H1 (cell line): ENCODE measurements at regions not wholly inside any gene's neighbourhood (a gene's known extent, or its start where the extent isn't known, plus 50 kb on each side); places are given as distances from the start of the nearest gene placed in this dataset.

Experiments
- CTCF ChIA-PET: fragments of 300-600 bp; sonication (Branson Sonifier 250); formaldehyde crosslinking; loops from one replicate; lab custom pipeline; 2021; ENCODE audit not compliant: partially characterized antibody; lab: Charles Lee
- POLR2A ChIA-PET: fragments of 300-600 bp; sonication (Branson Sonifier 250); formaldehyde crosslinking; loops from one replicate; lab custom pipeline; 2021; ENCODE audit warnings: inconsistent platforms; ENCODE audit not compliant: partially characterized antibody; lab: Charles Lee
- DNase-seq, 2 experiments: peaks; one replicate each; pipeline versions ENCODE4 v3.0.0 to v3.0.0-alpha.2; 2010 to 2022; ENCODE audit warnings: low spot score in 2 of 2, low read depth in 1 of 2, mixed read lengths in 1 of 2
- FAIRE-seq: peaks from 2 replicates; lab custom pipeline; 2011; peaks lifted over from hg19 to GRCh38; lab: Jason Lieb, UNC
- H2AFZ ChIP-seq: 2 replicates; pipeline ENCODE4 v1.8.1; 2012; ENCODE audit warnings: low read length, inconsistent platforms
- H2AK5ac ChIP-seq: 2 replicates; pipeline ENCODE4 v1.6.1; 2013; ENCODE audit warnings: low read depth, low read length
- H2BK120ac ChIP-seq: replicated peaks from 2 replicates; pipeline ENCODE3; 2013; ENCODE audit warnings: low read depth, low read length, inconsistent platforms
- H2BK12ac ChIP-seq: 2 replicates; pipeline ENCODE4 v1.6.1; 2013; ENCODE audit warnings: low read depth, low read length
- H2BK15ac ChIP-seq: 2 replicates; pipeline ENCODE4 v1.6.1; 2013; ENCODE audit warnings: low read length
- H2BK20ac ChIP-seq: 2 replicates; pipeline ENCODE4 v1.6.1; 2013; ENCODE audit warnings: low read length
- H2BK5ac ChIP-seq: 2 replicates; pipeline ENCODE4 v1.6.1; 2013; ENCODE audit warnings: low read depth, low read length
- H3K14ac ChIP-seq: 2 replicates; pipeline ENCODE4 v1.6.1; 2013; ENCODE audit warnings: inconsistent platforms; ENCODE audit not compliant: insufficient read length
- H3K18ac ChIP-seq: 2 replicates; pipeline ENCODE4 v1.6.1; 2013; ENCODE audit warnings: low read length; ENCODE audit errors: extremely low read depth
- H3K23ac ChIP-seq: 2 replicates; pipeline ENCODE4 v1.6.1; 2013; ENCODE audit warnings: inconsistent platforms; ENCODE audit not compliant: insufficient read length
- H3K23me2 ChIP-seq: 2 replicates; pipeline ENCODE4 v1.6.1; 2013; ENCODE audit warnings: low read depth, low read length
- H3K27ac ChIP-seq: 2 replicates; pipeline ENCODE4 v1.6.1; 2011; ENCODE audit warnings: low read depth, low read length, inconsistent platforms
- H3K27me3 ChIP-seq, 4 experiments: replicated peaks in 1 of 4; 1 replicate in 1 of 4; 2 replicates in 3 of 4; pipeline versions ENCODE4 v1.6.1 to v1.8.1; 2011 to 2013; ENCODE audit warnings: low read length in 3 of 4, mild to moderate bottlenecking in 3 of 4, inconsistent platforms in 2 of 4, mixed read lengths in 2 of 4, moderate library complexity in 1 of 4; ENCODE audit not compliant: control insufficient read depth in 3 of 4, insufficient read depth in 3 of 4; ENCODE audit errors: extremely low read depth in 1 of 4
- H3K36me3 ChIP-seq, 4 experiments: 2 replicates each; pipeline versions ENCODE4 v1.6.1 to v1.8.1; 2011 to 2013; ENCODE audit warnings: mild to moderate bottlenecking in 4 of 4, low read length in 3 of 4, moderate library complexity in 2 of 4, control low read depth in 1 of 4, inconsistent platforms in 1 of 4; ENCODE audit not compliant: insufficient read depth in 4 of 4, control insufficient read depth in 2 of 4
- H3K4ac ChIP-seq: replicated peaks from 2 replicates; pipeline ENCODE3; 2013; ENCODE audit warnings: low read length, low read depth, mixed read lengths, inconsistent platforms; ENCODE audit not compliant: insufficient read length
- H3K4me1 ChIP-seq, 4 experiments: replicated peaks in 1 of 4; 1 replicate in 1 of 4; 2 replicates in 3 of 4; pipeline versions ENCODE4 v1.6.1 to v1.8.1; 2011 to 2013; ENCODE audit warnings: low read length in 3 of 4, inconsistent platforms in 2 of 4, mixed read lengths in 1 of 4; ENCODE audit not compliant: insufficient read depth in 4 of 4, control insufficient read depth in 3 of 4
- H3K4me2 ChIP-seq, 2 experiments: 2 replicates each; pipeline versions ENCODE4 v1.6.1 to v1.8.1; 2011 to 2013; ENCODE audit warnings: low read depth in 2 of 2, low read length in 2 of 2, control low read depth in 1 of 2, inconsistent platforms in 1 of 2, mild to moderate bottlenecking in 1 of 2; ENCODE audit not compliant: insufficient read depth in 1 of 2
- H3K4me3 ChIP-seq, 4 experiments: fragments of 200-600, 300-600 bp in 1 of 4; sonication (generic), shearing (Covaris generic), sonication (Bioruptor Twin) in 1 of 4; 2 replicates each; pipeline versions ENCODE4 v1.5.1 to v1.8.1; 2011 to 2016; ENCODE audit warnings: low read length in 4 of 4, low read depth in 3 of 4, control low read depth in 2 of 4, inconsistent platforms in 2 of 4, mild to moderate bottlenecking in 2 of 4, mixed read lengths in 1 of 4, moderate library complexity in 1 of 4; ENCODE audit not compliant: insufficient read depth in 2 of 4; ENCODE audit errors: extremely low read depth in 1 of 4
- H3K56ac ChIP-seq: replicated peaks from 2 replicates; pipeline ENCODE3; 2013; ENCODE audit warnings: low read depth, mild to moderate bottlenecking, mixed read lengths, low read length, inconsistent platforms; ENCODE audit not compliant: insufficient read length
- H3K79me1 ChIP-seq: 2 replicates; pipeline ENCODE4 v1.6.1; 2013; ENCODE audit warnings: low read depth, low read length, control low read depth
- H3K79me2 ChIP-seq, 2 experiments: 2 replicates each; pipeline versions ENCODE4 v1.6.1 to v1.8.1; 2012 to 2013; ENCODE audit warnings: low read length in 2 of 2, mild to moderate bottlenecking in 2 of 2, inconsistent platforms in 1 of 2; ENCODE audit not compliant: insufficient read depth in 2 of 2, control insufficient read depth in 1 of 2
- H3K9ac ChIP-seq, 4 experiments: replicated peaks in 1 of 4; 1 replicate in 1 of 4; 2 replicates in 3 of 4; pipeline versions ENCODE4 v1.6.1 to v1.8.1; 2011 to 2013; ENCODE audit warnings: low read depth in 3 of 4, low read length in 3 of 4, control low read depth in 2 of 4, mild to moderate bottlenecking in 2 of 4, moderate library complexity in 2 of 4, inconsistent platforms in 1 of 4; ENCODE audit errors: extremely low read depth in 1 of 4
- H3K9me3 ChIP-seq, 2 experiments: 2 replicates each; pipeline versions ENCODE4 v1.6.1 to v1.8.1; 2012 to 2013; ENCODE audit warnings: mild to moderate bottlenecking in 2 of 2, moderate library complexity in 2 of 2, control low read depth in 1 of 2, inconsistent platforms in 1 of 2, low read depth in 1 of 2, low read length in 1 of 2, mixed read lengths in 1 of 2; ENCODE audit not compliant: insufficient read depth in 2 of 2
- H4K20me1 ChIP-seq, 2 experiments: replicated peaks in 1 of 2; 2 replicates each; pipeline versions ENCODE3 to v1.8.1; 2011 to 2013; ENCODE audit warnings: inconsistent platforms in 2 of 2, low read length in 2 of 2, mild to moderate bottlenecking in 1 of 2; ENCODE audit not compliant: insufficient read depth in 2 of 2, control insufficient read depth in 1 of 2
- H4K5ac ChIP-seq: 2 replicates; pipeline ENCODE4 v1.6.1; 2013; ENCODE audit warnings: low read length, low read depth, mixed read lengths, inconsistent platforms; ENCODE audit not compliant: insufficient read length
- H4K8ac ChIP-seq: 2 replicates; pipeline ENCODE4 v1.8.0; 2013; ENCODE audit warnings: mild to moderate bottlenecking, moderate library complexity, low read length, inconsistent platforms; ENCODE audit not compliant: insufficient read depth; ENCODE audit errors: extremely low read depth
- H4K91ac ChIP-seq: replicated peaks from 2 replicates; pipeline ENCODE3; 2013; ENCODE audit warnings: low read length, mixed read lengths, inconsistent platforms; ENCODE audit not compliant: insufficient read length
- ATF2 ChIP-seq: IDR thresholded peaks from 2 replicates; pipeline ENCODE4 v1.6.1; 2012; ENCODE audit warnings: low read length, inconsistent platforms
- CEBPB ChIP-seq: IDR thresholded peaks from 2 replicates; pipeline ENCODE4 v1.6.1; 2012; ENCODE audit warnings: low read depth, low read length
- JUND ChIP-seq: IDR thresholded peaks from 2 replicates; pipeline ENCODE4 v1.6.1; 2011; ENCODE audit warnings: mild to moderate bottlenecking, improper control_type of control experiment, low read length
- KDM1A ChIP-seq: fragments of 200-600, 300-600 bp; sonication (generic); IDR thresholded peaks from 2 replicates; pipeline ENCODE4 v1.7.1; 2016; ENCODE audit warnings: mild to moderate bottlenecking, low read length, borderline replicate concordance
- PHF8 ChIP-seq: fragments of 200-600 bp; sonication (generic); conservative IDR thresholded peaks from 2 replicates; pipeline ENCODE4 v1.7.1; 2012; ENCODE audit warnings: low read depth, mild to moderate bottlenecking, inconsistent platforms, low read length, moderate library complexity
- TAF1 ChIP-seq: IDR thresholded peaks from 2 replicates; pipeline ENCODE4 v1.6.1; 2011; ENCODE audit warnings: mild to moderate bottlenecking, low read depth, low read length
- TAF7 ChIP-seq: optimal IDR thresholded peaks from 2 replicates; pipeline ENCODE3; 2011; ENCODE audit warnings: low read depth, mild to moderate bottlenecking, inconsistent platforms, low read length, moderate library complexity, borderline replicate concordance
- WGBS, 2 experiments: shearing (Covaris generic) in 1 of 2; methylation state at CpG; one replicate each; pipeline versions ENCODE4 v1.1.6 to v1.1.7; 2013 to 2015; ENCODE audit warnings: low lambda C conversion rate in 2 of 2, mixed read lengths in 2 of 2, inconsistent platforms in 1 of 2, low coverage in 1 of 2, missing lambda C conversion rate in 1 of 2; ENCODE audit not compliant: insufficient replicate concordance in 2 of 2, insufficient coverage in 1 of 2, insufficient read length in 1 of 2; ENCODE audit errors: extremely low coverage in 1 of 2, missing lambda C conversion rate in 1 of 2; 5-methylcytosine and 5-hydroxymethylcytosine counted together

DNA sequence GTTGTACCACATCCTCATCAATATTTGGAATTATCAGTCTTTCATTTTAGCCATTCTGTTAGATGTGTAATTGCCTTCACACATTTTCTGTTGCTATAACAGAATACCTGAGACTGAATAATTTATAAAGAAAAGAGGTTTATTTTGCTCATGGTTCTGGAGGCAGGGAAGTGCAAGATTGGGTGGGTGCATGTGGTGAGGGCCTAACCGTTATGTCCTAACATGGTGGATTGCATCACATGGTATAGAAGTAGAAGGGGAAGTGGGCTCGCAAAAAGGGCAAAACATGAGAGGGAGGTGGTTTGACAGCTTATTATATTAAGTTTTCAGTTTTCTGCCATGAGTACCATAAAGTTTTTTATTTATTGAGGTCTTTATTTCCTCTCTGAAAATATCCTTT is 452.0 kb downstream of the ARL4A start:
- Histone ChIP-seq H3K9ac (no peak overlapping the region), H3K23ac (no peak overlapping the region), H3K79me2 (no peaks in the 10 kb centered on the region), H3K79me1 (no peaks in the 10 kb centered on the region), H2AK5ac (no peak overlapping the region), H2BK15ac (no peak overlapping the region), H4K8ac (no peak overlapping the region), H3K9me3 (no peaks in the 10 kb centered on the region), H3K4me1 (no peaks in the 10 kb centered on the region), H2BK120ac (no peak overlapping the region), H3K4me3 (no peak overlapping the region), H4K91ac (no peak overlapping the region), H3K27me3 (peaks cover 0 to 1% (median 0%) of the 10 kb centered on the region in 4 experiments; a peak in 1 of 7 replicates), H3K27ac (no peak overlapping the region), H4K20me1 (no peaks in the 10 kb centered on the region), H3K23me2 (no peaks in the 10 kb centered on the region), H2AFZ (no peak overlapping the region), H3K14ac (no peak overlapping the region), H3K4me2 (no peak overlapping the region), H2BK5ac (no peak overlapping the region), H3K4ac (no peak overlapping the region), H3K56ac (no peak overlapping the region), H2BK12ac (no peak overlapping the region), H4K5ac (no peak overlapping the region), H2BK20ac (no peak overlapping the region), H3K36me3 (no peaks in the 10 kb centered on the region), H3K18ac (no peak overlapping the region)
- CTCF ChIA-PET, result interaction anchor here (2.3 kb wide), 1 partner anchor 7 kb away, joined by 7 read pairs; no protein-coding TSS in a partner anchor
- WGBS, 2 experiments, result 95% methylated on average over 2 of the region's 2 CpGs; no CpG with 5 or more reads in 1 of the 2 experiments
- no peak for TF ChIP-seq ATF2
- TF ChIP-seq TAF7, result no peak
- TF ChIP-seq PHF8, result no peak
- no peak for TF ChIP-seq JUND
- no peak for TF ChIP-seq TAF1
- TF ChIP-seq CEBPB, result no peak
- TF ChIP-seq KDM1A, result no peak
- FAIRE-seq (no peak), DNase-seq (no peak)
- POLR2A ChIA-PET, result no interaction called here
